Gastrocnemius medialis (tissue), 4 donors: ENCODE measurements at regions not wholly inside any gene's neighbourhood (a gene's known extent, or its start where the extent isn't known, plus 50 kb on each side); places are given as distances from the start of the nearest gene placed in this dataset.

Experiments used
- ATAC-seq, 2 donors: fragments of 150-250 bp; one replicate each; pipeline ENCODE4 v1.9.1; 2016
- DNase-seq, 2 donors: peaks; one replicate each; pipeline ENCODE4 v3.0.0-alpha.2; 2019
- H3K27ac ChIP-seq, 4 donors: fragments of 200-600 bp; sonication (generic); 1 replicate in 1 of 4; 2 replicates in 3 of 4; pipeline ENCODE4 v1.5.1; 2016 to 2018; ENCODE audit warnings: mild to moderate bottlenecking in 2 of 4, moderate library complexity in 1 of 4
- H3K27me3 ChIP-seq, 3 donors: fragments of 200-600 bp; sonication (generic) in 2 of 3; 1 replicate in 1 of 3; 2 replicates in 2 of 3; pipeline versions ENCODE4 v1.5.1 to v1.6.0; 2016 to 2019; ENCODE audit warnings: mild to moderate bottlenecking in 1 of 3, moderate library complexity in 1 of 3
- H3K36me3 ChIP-seq, 2 donors: fragments of 200-600 bp; sonication (generic) in 1 of 2; one replicate each; pipeline ENCODE4 v1.5.1; 2017 to 2018
- H3K4me1 ChIP-seq, 2 donors: fragments of 200-600 bp; sonication (generic) in 1 of 2; one replicate each; pipeline ENCODE4 v1.5.1; 2016 to 2017; ENCODE audit warnings: mild to moderate bottlenecking in 2 of 2
- H3K4me3 ChIP-seq, 4 donors: fragments of 200-600 bp; sonication (generic) in 3 of 4; 1 replicate in 1 of 4; 2 replicates in 3 of 4; pipeline ENCODE4 v1.5.1; 2016 to 2019; ENCODE audit warnings: mild to moderate bottlenecking in 2 of 4
- H3K9me3 ChIP-seq, 3 donors: fragments of 200-600 bp; sonication (generic) in 2 of 3; 1 replicate in 1 of 3; 2 replicates in 2 of 3; pipeline ENCODE4 v1.5.1; 2016 to 2019
- CTCF ChIP-seq, 5 experiments: fragments of 450-650 bp in 3 of 5; fragments of 200-600 bp in 2 of 5; sonication (generic) in 2 of 5; IDR thresholded peaks in 4 of 5; conservative IDR thresholded peaks in 1 of 5; 1 replicate in 4 of 5; 2 replicates in 1 of 5; pipeline ENCODE4 v1.5.1; 2016 to 2019; ENCODE audit warnings: antibody characterized with exemption in 5 of 5, mild to moderate bottlenecking in 3 of 5, moderate library complexity in 3 of 5
- POLR2A ChIP-seq, 2 donors: fragments of 450-650 bp; IDR thresholded peaks; one replicate each; pipeline ENCODE4 v1.6.1; 2017; ENCODE audit warnings: antibody characterized with exemption in 2 of 2, mild to moderate bottlenecking in 2 of 2, moderate library complexity in 2 of 2
- in situ Hi-C, 4 donors: fragments of 200-750 bp; cut with MboI; loops; one replicate each; pipeline versions ENCODE4 v1.15.0 to v1.8.0; 2017; ENCODE audit warnings: low sequenced_read_pairs in 4 of 4
- intact Hi-C: fragments of 100-400 bp; cut with DNase I; formaldehyde crosslinking; loops from one replicate; pipeline ENCODE4 v1.15.1; 2023; ENCODE audit warnings: low total_unique reads

GRCh38 chr5:16995372-16995771, 59.3 kb upstream of the MYO10 start:
- Histone ChIP-seq H3K27me3 (no peaks in the 10 kb centered on the region), H3K4me1 (peaks cover 2 to 8% of the 10 kb centered on the region in 2 donors), H3K9me3 (no peaks in the 10 kb centered on the region), H3K27ac (peak overlapping the region in 3 of 4 donors; percentile 22 to 52 (median 35)), H3K4me3 (no peak overlapping the region), H3K36me3 (no peaks in the 10 kb centered on the region)
- DNase-seq = no peak
- no peak for TF ChIP-seq POLR2A (IDR thresholded peaks at IDR 0.05)
- no peak for TF ChIP-seq CTCF (IDR thresholded peaks at IDR 0.05 in 4 of 5, conservative IDR thresholded peaks at IDR 0.05 in 1 of 5)
- intact Hi-C loops (no loop called here), in situ Hi-C loops (no loop called here)
- no peak for ATAC-seq

GRCh38 chr5:17000291-17000939, 64.3 kb upstream of the MYO10 start:
- Histone ChIP-seq H3K27ac (peak overlapping the region in 1 of 4 donors; percentile 14), H3K27me3 (no peaks in the 10 kb centered on the region), H3K4me3 (no peak overlapping the region), H3K9me3 (no peaks in the 10 kb centered on the region), H3K36me3 (no peaks in the 10 kb centered on the region), H3K4me1 (peaks cover 18 to 23% of the 10 kb centered on the region in 2 donors)
- in situ Hi-C loops = no loop called here
- intact Hi-C loops = loop anchor here (5.0 kb wide), 1 partner anchor 208 kb away; no protein-coding TSS in a partner anchor
- TF ChIP-seq CTCF (IDR thresholded peaks at IDR 0.05 in 4 of 5, conservative IDR thresholded peaks at IDR 0.05 in 1 of 5) = no peak
- TF ChIP-seq POLR2A (IDR thresholded peaks at IDR 0.05) = no peak
- ATAC-seq (peak in 1 of 2 donors; percentile 8), DNase-seq (no peak)

GRCh38 chr5:17001428-17001827, 65.3 kb upstream of the MYO10 start:
- no peaks in the 10 kb centered on the region for H3K36me3 ChIP-seq
- H3K27ac ChIP-seq = no peak overlapping the region
- ATAC-seq (no peak), DNase-seq (no peak)
- no peaks in the 10 kb centered on the region for H3K27me3 ChIP-seq
- H3K4me1 ChIP-seq = peaks cover 17 to 26% of the 10 kb centered on the region in 2 donors
- TF ChIP-seq CTCF (IDR thresholded peaks at IDR 0.05 in 4 of 5, conservative IDR thresholded peaks at IDR 0.05 in 1 of 5) = no peak
- no peak for TF ChIP-seq POLR2A (IDR thresholded peaks at IDR 0.05)
- intact Hi-C loops = loop anchor here (5.0 kb wide), 1 partner anchor 209 kb away; no protein-coding TSS in a partner anchor
- H3K9me3 ChIP-seq = no peaks in the 10 kb centered on the region
- in situ Hi-C loops = no loop called here
- H3K4me3 ChIP-seq = no peak overlapping the region

GRCh38 chr5:17004441-17005106, 68.5 kb upstream of the MYO10 start:
- H3K4me1 ChIP-seq = peaks cover 17 to 26% of the 10 kb centered on the region in 2 donors
- H3K36me3 ChIP-seq = no peaks in the 10 kb centered on the region
- ATAC-seq (peak; percentile 72 to 92), DNase-seq (no peak)
- no peaks in the 10 kb centered on the region for H3K9me3 ChIP-seq
- TF ChIP-seq POLR2A (IDR thresholded peaks at IDR 0.05) (no peak), CTCF (IDR thresholded peaks at IDR 0.05 in 4 of 5, conservative IDR thresholded peaks at IDR 0.05 in 1 of 5) (no peak)
- in situ Hi-C loops (no loop called here), intact Hi-C loops (loop anchor here (1.0 to 5.0 kb wide), 2 partner anchors 69 to 212 kb away; no protein-coding TSS in a partner anchor)
- H3K4me3 ChIP-seq = peak overlapping the region; percentile 27 to 33 (median 32)
- H3K27ac ChIP-seq = peak overlapping the region; percentile 74 to 86 (median 75)
- no peaks in the 10 kb centered on the region for H3K27me3 ChIP-seq
